SKM-1 treated with dmso at 0.1 percent for 144 hours (cell line): ENCODE measurements at regions not wholly inside any gene's neighbourhood (a gene's known extent, or its start where the extent isn't known, plus 50 kb on each side); places are given as distances from the start of the nearest gene placed in this dataset.
A peak's percentile ranks its signal among the peaks of the same experiment; 100 is the strongest.
"Not testable (repeated sequence)": the region's sequence is repeated elsewhere in the genome, so short reads cannot be mapped to it uniquely, and the experiment has no call there.

ENCODE experiments used
- DNase-seq: peaks from one replicate; lab custom pipeline; 2025; ENCODE audit not compliant: unreplicated experiment; lab: John Stamatoyannopoulos, UW

DNA sequence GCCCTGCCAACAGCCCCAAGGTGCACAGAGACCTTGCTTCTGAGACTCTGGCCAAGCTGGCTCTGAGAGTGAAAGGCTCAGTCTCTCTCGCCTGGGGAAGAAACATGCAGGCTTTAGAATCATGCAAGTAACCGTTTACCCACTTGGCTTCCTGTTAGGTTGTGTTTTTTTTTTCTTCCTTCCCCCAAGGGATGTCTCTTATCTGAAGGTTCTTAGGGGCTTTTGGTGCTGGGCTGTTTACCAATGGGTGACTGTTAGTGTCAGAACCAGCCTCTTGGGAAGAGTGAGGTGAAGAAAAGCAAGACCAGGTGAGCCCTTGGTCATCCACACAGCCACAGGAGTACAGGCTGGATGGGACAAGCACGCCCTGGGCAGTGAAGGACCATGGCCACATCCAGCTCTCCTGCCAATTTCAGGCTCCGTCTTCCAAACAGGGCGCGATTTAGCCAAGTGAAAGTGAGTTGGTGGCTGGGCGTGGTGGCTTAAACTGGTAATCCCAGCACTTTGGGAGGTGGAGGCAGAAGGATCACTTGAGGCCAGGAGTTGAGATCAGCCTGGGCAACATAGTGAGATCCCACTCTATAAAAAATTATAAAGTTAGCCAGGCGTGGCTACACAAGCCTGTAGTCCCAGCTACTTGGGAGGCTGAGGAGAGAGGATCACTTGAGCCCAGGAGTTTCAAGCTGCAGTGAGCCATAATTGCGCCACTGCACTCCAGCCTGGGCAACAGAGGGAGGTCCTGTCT, 76.3 kb upstream of the CUX1 start:
- DNase-seq: peak; percentile 32

- peak; percentile 39 for DNase-seq
Observed at GRCh38 chr7:101743241-101743994, 74.0 kb upstream of the CUX1 start.

GRCh38 chr7:101743995-101744360, 73.4 kb upstream of the CUX1 start:
- DNase-seq: peak; percentile 31

- DNase-seq: peak; percentile 19
Observed at GRCh38 chr7:101744588-101744987, 72.8 kb upstream of the CUX1 start.

DNA sequence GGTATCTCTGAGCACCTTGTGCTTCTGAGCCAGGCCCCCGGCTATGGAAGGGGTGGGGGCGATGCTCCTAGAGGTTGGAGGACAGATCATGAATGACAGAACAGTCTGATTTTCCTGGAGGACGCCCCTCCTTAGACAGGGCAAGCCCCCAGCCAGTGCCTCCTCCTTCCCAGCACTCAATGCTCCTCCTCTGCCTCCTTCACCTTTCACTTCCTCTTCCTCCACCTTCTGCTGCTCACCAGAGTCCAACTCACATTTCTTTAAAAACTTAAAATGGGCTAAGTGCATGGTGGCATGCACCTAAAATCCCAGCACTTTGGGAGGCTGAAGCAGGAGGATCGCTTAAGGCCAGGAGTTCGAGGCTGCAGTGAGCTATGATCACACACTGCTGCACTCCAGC, 71.1 kb upstream of the CUX1 start:
- peak; percentile 32 for DNase-seq

GRCh38 chr7:101747053-101747878, 70.2 kb upstream of the CUX1 start:
- DNase-seq: no peak

- no peak for DNase-seq
Observed at GRCh38 chr7:101747879-101748345, 69.5 kb upstream of the CUX1 start.

DNA sequence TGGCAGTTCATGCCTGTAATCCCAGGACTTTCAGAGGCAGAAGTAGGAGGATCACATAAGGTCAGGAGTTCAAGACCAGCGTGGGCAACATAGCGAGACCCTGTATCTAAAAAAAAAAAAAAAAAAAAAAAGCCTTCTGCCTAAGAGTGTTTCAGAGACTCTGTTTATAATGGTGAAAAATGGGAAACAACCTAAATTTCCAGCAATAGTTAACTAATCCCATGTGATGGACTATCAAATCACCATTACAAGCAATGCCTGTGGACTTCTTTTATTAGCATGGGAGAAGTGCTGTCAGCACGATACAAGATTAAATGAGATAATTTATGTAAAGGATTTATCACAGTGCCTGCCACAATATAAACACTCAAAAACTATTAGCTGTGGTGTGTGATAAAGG, 67.5 kb upstream of the CUX1 start:
- DNase-seq: no peak

DNA sequence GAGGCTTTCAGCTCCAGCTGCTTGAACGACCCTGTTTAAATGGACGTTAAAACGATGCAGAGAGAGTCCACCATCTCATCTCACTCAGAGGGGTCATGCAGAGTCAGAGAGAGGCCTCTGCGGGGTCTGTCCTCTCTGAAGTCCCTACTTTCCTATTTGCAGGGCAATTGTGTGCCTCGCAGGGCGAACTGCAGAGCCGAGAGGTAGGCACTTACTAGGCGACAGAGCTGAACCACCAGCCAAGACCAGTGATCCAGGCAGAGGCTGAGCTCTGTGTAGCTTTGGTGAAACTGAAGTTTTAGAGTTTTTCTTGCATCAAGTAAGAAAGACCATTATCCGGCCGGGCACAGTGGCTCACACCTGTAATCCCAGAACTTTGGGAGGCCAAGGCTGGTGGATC, 64.1 kb upstream of the CUX1 start:
- no peak for DNase-seq

GRCh38 chr7:101754424-101755159, 62.8 kb upstream of the CUX1 start:
- DNase-seq: no peak

DNA sequence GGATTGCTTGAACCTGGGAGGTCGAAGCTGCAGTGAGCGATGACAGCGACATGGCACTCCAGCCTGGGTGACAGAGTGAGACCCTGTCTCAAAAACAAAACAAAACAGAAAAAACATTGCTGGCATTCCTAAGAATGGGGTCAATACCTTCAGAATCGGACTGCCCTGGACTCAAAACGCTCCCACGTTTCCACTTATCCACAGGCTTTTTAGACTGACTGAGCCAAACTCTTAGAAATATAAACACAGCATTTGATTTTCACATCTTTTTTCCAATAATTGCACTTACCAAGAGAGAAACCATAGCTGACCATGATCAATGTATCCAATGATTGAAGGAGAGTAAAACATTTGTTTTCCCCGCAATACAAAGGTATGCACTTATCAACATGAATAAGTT, 59.5 kb upstream of the CUX1 start:
- no peak for DNase-seq

DNA sequence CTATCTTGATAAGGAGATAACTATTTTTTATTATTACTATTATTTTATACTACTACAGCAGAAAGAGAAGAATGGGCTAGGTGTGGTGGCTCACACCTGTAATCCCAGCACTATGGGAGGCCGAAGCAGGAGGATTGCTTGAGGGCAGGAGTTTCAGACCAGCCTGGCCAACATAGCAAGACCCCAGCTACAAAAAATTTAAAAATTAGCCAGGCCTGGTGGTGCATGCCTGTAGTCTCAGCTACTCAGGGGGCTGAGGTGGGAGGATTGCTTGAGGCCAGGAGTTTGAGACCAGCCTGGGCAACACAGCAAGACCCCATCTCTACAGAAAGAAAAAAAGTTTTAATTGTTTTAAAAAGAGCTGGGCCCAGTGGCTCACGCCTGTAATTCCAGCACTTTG, 58.9 kb upstream of the CUX1 start:
- DNase-seq: not testable (repeated sequence)

GRCh38 chr7:101764221-101764620, 53.2 kb upstream of the CUX1 start:
- DNase-seq: no peak

DNA sequence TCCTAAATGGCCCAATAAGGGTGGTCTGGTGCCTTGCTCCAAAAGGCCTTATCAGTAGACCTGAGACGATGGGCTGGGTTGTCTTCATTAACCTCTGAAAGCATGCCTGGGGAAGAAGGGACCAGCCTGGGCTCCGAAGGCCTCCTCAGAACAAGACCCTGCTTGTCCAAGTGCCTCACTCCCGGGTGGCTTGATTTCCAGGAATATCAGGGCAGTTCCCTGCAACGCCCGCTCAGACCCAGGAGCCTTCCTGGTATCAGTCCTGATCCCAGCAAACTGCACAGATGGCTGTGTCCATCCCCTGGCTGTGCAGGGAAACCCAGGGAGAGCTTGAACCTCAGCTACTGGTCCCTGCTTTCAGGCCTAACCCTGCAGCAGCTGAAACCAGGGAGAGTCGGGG, 49.9 kb upstream of the CUX1 start:
- DNase-seq: no peak
